ENCODE measurements at regions not wholly inside any gene's neighbourhood (a gene's known extent, or its start where the extent isn't known, plus 50 kb on each side); places are given as distances from the start of the nearest gene placed in this dataset.

DNA sequence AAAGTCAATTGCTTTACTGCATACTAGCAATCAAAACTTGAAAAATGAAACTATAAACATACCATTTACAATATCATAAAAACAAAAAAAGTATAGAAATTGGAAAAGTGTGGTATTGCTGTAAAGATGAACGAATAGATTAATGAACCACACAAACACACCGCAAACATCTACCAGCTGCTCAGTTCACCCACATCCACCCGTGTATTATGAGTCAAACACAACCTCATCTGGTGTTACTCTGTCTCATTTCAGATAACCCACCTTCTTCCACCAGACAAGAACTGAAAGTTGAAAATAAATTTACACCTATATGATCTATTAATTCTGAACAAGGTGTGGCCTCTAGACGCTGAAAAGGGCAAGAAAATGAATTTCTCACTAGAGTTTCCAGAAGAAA, 53.3 kb downstream of the BLID start:
- no peak for DNase-seq (ENCODE audit: low read depth)

GRCh38 chr11:122059565-122059964, 56.5 kb downstream of the BLID start:
- no peak for DNase-seq (ENCODE audit: low read depth)

- no peak for DNase-seq (ENCODE audit: low read depth)
These were observed 65.9 kb downstream of the BLID start for GRCh38 chr11:122050021-122050690.

DNA sequence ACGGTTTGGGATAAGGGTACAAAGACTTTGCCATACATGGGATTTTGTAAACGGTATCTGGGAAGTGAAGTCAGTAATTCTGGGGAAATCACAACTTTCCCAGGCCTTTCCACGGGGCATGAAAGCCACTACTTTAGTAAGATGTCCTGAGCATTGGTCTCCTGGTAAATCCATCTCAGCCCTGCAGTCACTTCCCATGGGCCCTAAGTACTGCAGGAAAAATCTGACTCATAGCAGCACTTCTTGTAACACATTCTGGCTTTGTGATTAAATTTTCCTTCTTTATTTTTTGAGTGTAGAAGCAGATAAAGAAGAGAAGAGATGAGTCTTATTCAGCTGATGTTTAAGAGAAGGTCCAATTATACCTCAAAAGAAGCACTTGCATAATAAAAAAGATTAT, 67.6 kb downstream of the BLID start:
- DNase-seq (ENCODE audit: low read depth): no peak

- no peak for DNase-seq (ENCODE audit: low read depth)
These were observed 69.2 kb downstream of the BLID start for GRCh38 chr11:122046846-122047245.

DNA sequence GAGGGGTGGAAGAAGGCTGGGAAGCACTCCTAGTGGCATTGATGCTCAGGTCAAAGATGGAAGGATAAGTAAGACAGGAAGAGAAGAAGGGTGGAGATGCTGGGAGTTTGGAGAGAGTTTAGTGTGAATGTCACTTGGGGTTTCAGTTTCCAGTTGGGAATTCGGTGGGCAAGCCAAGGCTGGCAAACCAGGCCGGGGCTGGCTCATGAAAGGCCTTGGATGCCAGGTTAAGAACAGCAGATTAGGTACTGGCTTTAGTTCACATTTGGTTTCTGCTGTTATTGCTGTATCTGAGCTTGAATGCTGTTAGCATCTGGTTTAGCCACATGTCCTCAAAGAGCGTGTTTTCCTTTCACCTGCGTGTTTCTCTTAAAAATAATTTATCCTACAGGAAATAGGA, 69.6 kb downstream of the BLID start:
- no peak for DNase-seq (ENCODE audit: low read depth)

- DNase-seq (ENCODE audit: low read depth): peak; percentile 88
These were observed 70.8 kb downstream of the BLID start for GRCh38 chr11:122045181-122045586.

DNA sequence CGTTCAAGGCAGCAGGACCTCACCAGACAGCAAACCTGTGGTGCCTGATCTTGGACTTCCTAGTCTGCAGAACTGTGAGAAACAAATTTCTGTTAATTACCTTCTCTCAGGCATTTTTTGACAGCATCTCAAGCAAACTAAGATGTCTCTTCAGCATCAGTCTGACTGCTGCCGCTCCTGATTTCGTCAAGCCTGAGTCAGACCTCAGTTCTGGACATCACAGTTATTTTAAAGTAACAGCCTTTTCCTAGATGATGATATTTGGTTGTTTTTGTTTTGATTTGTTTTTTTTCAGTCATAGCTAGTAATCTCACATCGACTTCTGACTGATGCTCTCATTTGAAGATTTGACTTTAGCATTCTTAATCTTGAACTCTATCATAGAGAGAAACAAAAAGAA, 71.9 kb downstream of the BLID start:
- DNase-seq (ENCODE audit: low read depth): no peak

- DNase-seq (ENCODE audit: low read depth): no peak
These were observed 73.0 kb downstream of the BLID start for GRCh38 chr11:122042981-122043380.

DNA sequence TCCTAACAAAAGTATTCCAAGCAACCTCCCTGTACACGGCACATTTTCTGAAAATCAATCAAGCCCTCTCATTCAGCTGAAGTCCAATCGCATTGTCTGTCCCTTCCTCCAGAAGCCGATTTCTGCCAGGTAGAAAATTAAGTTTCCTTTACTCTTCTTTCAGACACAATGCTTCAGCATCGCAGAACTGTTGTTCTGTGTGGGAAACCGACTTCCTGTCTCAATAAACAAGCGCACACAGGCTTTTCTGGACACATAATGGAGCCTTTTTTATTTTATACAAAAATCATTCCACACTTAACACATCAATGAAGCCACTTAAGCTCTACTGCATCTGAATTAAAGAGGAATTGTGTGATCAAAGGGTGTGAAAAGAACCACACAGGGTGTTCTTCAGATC, 75.6 kb downstream of the BLID start:
- no peak for DNase-seq (ENCODE audit: low read depth)

DNA sequence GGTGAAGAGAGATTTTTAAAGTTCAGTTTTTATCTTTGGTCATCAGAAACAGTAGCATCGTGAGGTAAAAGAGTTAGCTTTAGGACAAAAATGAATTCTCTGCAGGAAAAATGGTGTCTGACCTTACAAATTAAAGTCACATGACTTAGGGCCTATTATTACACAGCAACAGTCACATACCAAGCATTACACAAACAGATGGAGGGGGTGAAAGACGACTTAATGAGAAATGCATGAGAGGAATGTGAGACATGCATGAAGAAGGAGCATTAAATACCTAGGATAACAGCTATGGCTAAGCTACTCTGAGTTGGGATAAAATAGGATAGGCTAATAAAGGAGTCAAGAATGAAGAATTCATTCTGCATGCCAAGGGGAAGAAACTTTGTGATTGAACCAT, 77.5 kb downstream of the BLID start:
- peak; percentile 73 for DNase-seq (ENCODE audit: low read depth)

- DNase-seq (ENCODE audit: low read depth): no peak
These were observed 78.1 kb downstream of the BLID start for GRCh38 chr11:122037911-122038310.

DNA sequence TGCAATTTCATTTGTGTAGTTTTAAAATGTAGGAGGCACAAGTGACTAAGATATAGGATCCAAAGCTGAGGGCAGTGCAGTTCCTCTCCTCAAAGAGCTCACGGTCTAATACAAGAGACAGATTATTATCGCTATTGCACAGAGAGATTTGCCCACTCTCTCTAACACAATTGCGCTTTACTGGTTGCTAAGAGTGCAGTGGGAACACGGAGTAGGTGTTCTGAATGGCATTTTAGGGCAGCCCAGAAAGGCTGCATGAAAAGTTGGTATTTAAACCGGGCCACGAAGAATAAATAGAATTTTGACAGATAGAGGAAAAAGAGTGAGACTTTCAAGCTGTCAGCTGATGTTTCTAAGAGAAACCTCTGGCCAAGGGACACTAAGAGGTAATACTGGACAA, 79.5 kb downstream of the BLID start:
- DNase-seq (ENCODE audit: low read depth): no peak

- DNase-seq (ENCODE audit: low read depth): peak; percentile 54
These were observed 80.0 kb downstream of the BLID start for GRCh38 chr11:122036018-122036417.

- no peak for DNase-seq (ENCODE audit: low read depth)
These were observed 82.4 kb downstream of the BLID start for GRCh38 chr11:122033631-122034030.

DNA sequence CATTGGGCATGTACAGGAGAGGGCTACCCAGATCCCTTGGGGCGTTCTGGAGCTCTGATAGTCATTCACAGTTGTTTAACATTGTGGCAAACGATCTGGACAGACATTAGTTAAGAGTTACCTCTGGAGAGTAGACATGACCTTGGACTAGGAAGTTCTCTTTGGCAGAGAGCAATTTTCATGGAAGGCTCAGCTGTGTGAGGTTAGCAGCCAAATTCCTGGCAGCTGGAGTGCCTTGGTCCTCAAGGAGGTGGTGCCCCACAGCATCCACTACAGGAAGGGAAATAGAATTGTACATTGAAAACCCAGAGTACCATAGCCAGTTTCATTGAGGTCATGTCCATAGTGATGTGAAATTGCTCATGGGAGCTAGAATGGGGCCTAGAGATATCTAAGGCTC, 82.8 kb downstream of the BLID start:
- no peak for DNase-seq (ENCODE audit: low read depth)

- peak; percentile 51 for DNase-seq (ENCODE audit: low read depth)
These were observed 83.7 kb downstream of the BLID start for GRCh38 chr11:122032317-122032716.

- no peak for DNase-seq (ENCODE audit: low read depth)
These were observed 84.2 kb downstream of the BLID start for GRCh38 chr11:122031813-122032212.

- no peak for DNase-seq (ENCODE audit: low read depth)
These were observed 85.7 kb downstream of the BLID start for GRCh38 chr11:122030286-122030685.

DNA sequence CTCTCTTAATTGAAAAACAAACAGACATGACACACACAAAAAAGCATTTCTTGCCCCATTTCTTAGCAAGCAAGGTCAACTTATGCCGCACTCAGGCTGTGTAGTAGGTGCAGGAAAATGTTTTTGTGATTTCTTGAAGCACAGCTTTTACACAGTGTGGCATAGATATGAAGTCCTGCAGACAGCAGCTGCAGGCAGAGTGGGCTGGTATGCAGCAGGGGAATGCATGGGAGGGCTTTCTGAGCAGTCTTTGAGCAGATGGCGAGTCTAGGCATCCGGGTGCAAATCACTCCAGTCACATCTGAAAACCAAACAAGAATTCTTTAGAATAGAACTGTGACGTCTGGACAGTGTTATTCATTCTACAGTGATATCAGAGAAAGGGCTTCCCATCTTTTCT, 87.5 kb downstream of the BLID start:
- DNase-seq (ENCODE audit: low read depth): no peak

- no peak for DNase-seq (ENCODE audit: low read depth)
These were observed 88.0 kb downstream of the BLID start for GRCh38 chr11:122028036-122028435.

DNA sequence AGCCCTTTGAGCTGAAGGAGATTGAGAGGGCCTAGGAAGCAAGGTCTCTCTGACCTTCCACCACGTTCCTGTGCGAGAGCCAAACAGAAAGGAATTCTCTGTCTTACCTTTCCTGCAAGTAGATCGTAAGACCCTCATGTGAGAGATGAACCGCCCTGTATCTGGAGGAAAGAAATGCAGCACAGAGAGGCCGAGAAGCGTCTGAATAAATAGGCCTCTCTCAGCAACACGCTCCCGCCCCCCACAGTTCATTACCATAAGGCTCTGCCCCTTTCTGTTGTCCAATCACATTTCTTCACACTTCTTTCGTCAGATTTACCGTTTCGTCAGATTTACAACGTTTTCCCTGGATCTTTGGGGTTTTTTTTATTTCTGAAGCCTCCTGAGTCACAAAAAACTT, 90.3 kb downstream of the BLID start:
- no peak for DNase-seq (ENCODE audit: low read depth)

DNA sequence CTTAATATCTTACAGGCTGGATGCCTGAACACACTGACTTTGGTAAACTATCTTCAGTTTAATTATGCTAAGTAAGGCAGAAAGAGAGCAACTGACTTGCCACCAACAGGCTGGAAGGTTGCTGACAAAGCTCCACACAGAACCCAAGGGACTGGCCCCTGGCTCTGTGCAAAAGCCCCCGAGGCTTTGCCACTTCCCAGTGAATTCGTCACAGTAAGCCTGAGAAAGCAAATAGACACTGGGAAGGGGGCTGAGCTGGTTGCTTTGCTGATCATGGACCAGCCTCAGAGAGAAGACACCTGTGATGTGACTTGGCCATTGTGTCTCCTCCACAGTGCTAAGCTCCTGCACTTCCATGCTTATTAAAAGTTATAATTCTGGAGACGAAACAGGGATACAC, 91.7 kb downstream of the BLID start:
- DNase-seq (ENCODE audit: low read depth): no peak

- DNase-seq (ENCODE audit: low read depth): no peak
These were observed 92.3 kb downstream of the BLID start for GRCh38 chr11:122023614-122024250.

Measured in HS-5 (cell line).